ENCODE measurements at regions not wholly inside any gene's neighbourhood (a gene's known extent, or its start where the extent isn't known, plus 50 kb on each side); places are given as distances from the start of the nearest gene placed in this dataset.

GRCh38 chr4:183853548-183853940, 51.6 kb upstream of the STOX2 start:
- no peak for DNase-seq

All from T-helper 2 cell (primary cell).